ENCODE measurements at regions not wholly inside any gene's neighbourhood (a gene's known extent, or its start where the extent isn't known, plus 50 kb on each side); places are given as distances from the start of the nearest gene placed in this dataset.

DNA sequence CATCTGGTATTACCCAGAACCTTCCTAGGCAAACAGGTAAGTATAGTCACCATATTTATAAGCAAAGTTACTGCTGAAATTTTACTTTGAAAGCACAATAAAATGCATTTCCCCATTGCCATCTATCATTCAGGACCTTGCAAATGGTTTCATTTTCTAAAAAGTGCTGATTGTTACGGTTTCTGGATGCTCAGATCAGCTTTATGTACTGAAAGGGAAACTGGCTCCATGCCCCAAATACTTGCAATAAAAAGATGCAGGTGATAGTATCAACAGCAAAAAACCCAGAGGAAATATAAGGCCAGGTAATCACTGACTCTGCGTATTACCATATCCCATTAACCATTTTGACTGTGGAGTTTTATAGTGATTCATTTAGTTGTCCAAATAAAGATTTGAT is 1150.7 kb upstream of the CRIM1 start:
- TF ChIP-seq, protein P1, sequence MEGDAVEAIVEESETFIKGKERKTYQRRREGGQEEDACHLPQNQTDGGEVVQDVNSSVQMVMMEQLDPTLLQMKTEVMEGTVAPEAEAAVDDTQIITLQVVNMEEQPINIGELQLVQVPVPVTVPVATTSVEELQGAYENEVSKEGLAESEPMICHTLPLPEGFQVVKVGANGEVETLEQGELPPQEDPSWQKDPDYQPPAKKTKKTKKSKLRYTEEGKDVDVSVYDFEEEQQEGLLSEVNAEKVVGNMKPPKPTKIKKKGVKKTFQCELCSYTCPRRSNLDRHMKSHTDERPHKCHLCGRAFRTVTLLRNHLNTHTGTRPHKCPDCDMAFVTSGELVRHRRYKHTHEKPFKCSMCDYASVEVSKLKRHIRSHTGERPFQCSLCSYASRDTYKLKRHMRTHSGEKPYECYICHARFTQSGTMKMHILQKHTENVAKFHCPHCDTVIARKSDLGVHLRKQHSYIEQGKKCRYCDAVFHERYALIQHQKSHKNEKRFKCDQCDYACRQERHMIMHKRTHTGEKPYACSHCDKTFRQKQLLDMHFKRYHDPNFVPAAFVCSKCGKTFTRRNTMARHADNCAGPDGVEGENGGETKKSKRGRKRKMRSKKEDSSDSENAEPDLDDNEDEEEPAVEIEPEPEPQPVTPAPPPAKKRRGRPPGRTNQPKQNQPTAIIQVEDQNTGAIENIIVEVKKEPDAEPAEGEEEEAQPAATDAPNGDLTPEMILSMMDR (IDR thresholded peaks at IDR 0.05; ENCODE audit: insufficient read depth, low read length, poor library complexity, severe bottlenecking), result no peak
- TF ChIP-seq EZH2phosphoT487 (conservative IDR thresholded peaks at IDR 0.05; ENCODE audit: low read length), result no peak

Measured in SU-DHL-6 (cell line).